ENCODE measurements at regions not wholly inside any gene's neighbourhood (a gene's known extent, or its start where the extent isn't known, plus 50 kb on each side); places are given as distances from the start of the nearest gene placed in this dataset.

DNA sequence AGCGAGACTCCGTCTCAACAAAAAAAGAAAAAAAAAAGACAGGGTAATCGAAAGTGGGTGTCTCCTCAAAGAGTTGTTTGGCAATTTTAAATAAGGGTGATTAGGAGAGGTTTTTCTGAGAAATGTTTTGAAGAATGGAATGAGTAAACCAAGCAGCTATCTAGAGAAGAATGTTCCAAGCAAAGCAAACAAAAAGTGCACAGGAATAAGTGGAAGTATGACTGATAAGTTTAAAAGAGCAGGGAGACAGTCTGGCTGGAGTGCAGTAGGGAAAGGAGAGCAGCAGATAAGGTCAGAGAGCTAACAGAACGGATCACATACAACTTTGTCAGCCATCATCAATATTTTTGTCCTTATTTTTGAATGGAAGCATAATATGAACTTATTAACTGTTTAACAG, 853.5 kb downstream of the TUSC7 start:
- Mint-ChIP-seq H3K4me1 (ENCODE audit: unreplicated experiment) (no peaks in the 10 kb centered on the region), H3K27me3 (no peaks in the 10 kb centered on the region), H3K27ac (no peak overlapping the region), H3K9me3 (no peaks in the 10 kb centered on the region), H3K4me3 (no peak overlapping the region), H3K36me3 (peaks cover 4% of the 10 kb centered on the region)
- TF ChIP-seq, protein P1, sequence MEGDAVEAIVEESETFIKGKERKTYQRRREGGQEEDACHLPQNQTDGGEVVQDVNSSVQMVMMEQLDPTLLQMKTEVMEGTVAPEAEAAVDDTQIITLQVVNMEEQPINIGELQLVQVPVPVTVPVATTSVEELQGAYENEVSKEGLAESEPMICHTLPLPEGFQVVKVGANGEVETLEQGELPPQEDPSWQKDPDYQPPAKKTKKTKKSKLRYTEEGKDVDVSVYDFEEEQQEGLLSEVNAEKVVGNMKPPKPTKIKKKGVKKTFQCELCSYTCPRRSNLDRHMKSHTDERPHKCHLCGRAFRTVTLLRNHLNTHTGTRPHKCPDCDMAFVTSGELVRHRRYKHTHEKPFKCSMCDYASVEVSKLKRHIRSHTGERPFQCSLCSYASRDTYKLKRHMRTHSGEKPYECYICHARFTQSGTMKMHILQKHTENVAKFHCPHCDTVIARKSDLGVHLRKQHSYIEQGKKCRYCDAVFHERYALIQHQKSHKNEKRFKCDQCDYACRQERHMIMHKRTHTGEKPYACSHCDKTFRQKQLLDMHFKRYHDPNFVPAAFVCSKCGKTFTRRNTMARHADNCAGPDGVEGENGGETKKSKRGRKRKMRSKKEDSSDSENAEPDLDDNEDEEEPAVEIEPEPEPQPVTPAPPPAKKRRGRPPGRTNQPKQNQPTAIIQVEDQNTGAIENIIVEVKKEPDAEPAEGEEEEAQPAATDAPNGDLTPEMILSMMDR (conservative IDR thresholded peaks at IDR 0.05), result no peak
- no peak for DNase-seq (ENCODE audit: extremely low spot score, unreplicated experiment)

DNA sequence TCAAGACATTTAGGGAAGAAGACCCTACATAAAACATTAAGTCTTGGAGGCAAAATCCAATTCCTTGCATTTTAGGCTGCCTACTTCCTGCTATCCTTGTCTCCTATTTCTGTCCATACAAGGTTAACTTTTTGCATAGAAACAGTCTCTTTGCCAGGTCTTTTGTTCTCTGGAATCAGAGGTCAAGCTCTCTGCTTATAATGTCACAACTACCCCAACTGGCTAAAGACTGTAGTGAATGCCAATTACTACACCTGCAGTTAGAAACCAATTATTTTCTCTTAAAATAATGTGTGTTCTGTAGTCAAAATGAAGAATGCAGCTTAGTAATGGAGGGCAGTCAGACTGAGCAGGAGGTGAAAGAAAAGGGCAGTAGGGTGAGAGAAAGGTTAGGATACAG, 856.2 kb downstream of the TUSC7 start:
- H3K4me1 Mint-ChIP-seq (ENCODE audit: unreplicated experiment), result no peaks in the 10 kb centered on the region
- no peak overlapping the region for H3K4me3 Mint-ChIP-seq
- DNase-seq (ENCODE audit: extremely low spot score, unreplicated experiment), result no peak
- TF ChIP-seq, protein P1 (conservative IDR thresholded peaks at IDR 0.05), result no peak
- H3K36me3 Mint-ChIP-seq, result no peaks in the 10 kb centered on the region
- H3K9me3 Mint-ChIP-seq, result no peaks in the 10 kb centered on the region
- no peak overlapping the region for H3K27ac Mint-ChIP-seq
- H3K27me3 Mint-ChIP-seq, result no peaks in the 10 kb centered on the region

DNA sequence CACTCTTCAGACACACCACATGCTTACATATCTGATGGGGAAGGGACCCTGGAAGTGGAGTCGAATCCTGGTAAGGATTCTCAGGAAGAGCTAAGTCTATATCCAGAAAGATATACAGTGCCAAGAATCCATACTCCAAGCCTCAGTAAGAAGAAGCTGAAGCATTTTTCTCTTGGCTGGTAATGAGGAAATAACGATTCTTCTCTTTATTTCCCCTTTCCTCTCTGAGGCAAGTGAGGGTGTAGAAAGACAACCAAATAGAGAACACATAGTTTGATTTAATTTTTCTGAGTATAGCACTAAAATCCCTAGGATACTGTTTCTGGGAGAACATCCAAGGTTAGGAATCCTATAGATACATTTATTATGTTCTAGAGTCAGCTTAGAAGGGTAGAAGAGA, 857.3 kb downstream of the TUSC7 start:
- Mint-ChIP-seq H3K27me3 (no peaks in the 10 kb centered on the region), H3K9me3 (no peaks in the 10 kb centered on the region), H3K4me1 (ENCODE audit: unreplicated experiment) (peaks cover 5% of the 10 kb centered on the region), H3K27ac (no peak overlapping the region), H3K36me3 (no peaks in the 10 kb centered on the region), H3K4me3 (no peak overlapping the region)
- TF ChIP-seq, protein P1 (conservative IDR thresholded peaks at IDR 0.05), result no peak
- DNase-seq (ENCODE audit: extremely low spot score, unreplicated experiment), result no peak

DNA sequence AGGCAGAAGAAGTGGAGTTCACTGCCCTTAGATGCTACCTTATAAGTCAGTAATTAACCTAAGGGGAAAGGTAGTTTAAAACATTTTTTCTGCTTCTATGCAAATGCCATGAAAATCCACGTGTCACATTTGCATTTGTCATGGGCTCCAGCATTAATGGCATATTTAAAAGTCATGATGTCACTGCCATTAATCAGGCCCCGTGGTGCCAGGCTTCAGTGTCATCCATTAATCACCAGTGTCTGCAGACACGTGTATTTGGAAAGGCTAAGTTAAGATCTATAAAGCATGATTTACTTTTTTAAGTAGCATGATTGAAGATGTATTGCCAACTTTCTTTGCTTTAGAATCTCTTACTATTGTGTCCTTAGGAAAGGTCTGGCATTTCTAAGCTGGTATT, 857.8 kb downstream of the TUSC7 start:
- Mint-ChIP-seq H3K9me3 (no peaks in the 10 kb centered on the region), H3K36me3 (no peaks in the 10 kb centered on the region), H3K4me3 (no peak overlapping the region), H3K27me3 (no peaks in the 10 kb centered on the region), H3K27ac (no peak overlapping the region), H3K4me1 (ENCODE audit: unreplicated experiment) (peaks cover 5% of the 10 kb centered on the region)
- DNase-seq (ENCODE audit: extremely low spot score, unreplicated experiment), result no peak
- TF ChIP-seq, protein P1 (conservative IDR thresholded peaks at IDR 0.05), result no peak

DNA sequence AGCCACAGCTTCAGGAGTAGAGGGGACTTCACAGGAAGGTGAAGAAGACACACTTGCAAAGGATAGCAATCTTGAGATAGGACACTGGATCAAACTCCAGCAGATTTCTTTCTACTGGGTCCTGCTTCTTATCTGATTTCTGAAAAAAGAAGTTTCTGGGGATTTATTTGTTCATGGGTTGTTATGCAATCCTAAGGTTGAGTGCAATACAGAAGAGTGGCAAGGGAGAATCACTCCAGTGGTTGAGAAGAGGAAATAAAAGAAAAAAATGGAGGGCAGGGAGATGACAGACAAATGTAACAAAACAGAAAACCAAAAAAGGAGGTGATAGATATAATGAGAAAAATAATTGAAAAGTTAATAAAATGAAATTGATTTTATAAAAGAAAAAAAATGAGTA, 858.3 kb downstream of the TUSC7 start:
- Mint-ChIP-seq H3K27ac (no peak overlapping the region), H3K27me3 (no peaks in the 10 kb centered on the region), H3K36me3 (no peaks in the 10 kb centered on the region), H3K9me3 (no peaks in the 10 kb centered on the region), H3K4me1 (ENCODE audit: unreplicated experiment) (peaks cover 5% of the 10 kb centered on the region), H3K4me3 (no peak overlapping the region)
- DNase-seq (ENCODE audit: extremely low spot score, unreplicated experiment), result no peak
- TF ChIP-seq, protein P1 (conservative IDR thresholded peaks at IDR 0.05), result no peak

DNA sequence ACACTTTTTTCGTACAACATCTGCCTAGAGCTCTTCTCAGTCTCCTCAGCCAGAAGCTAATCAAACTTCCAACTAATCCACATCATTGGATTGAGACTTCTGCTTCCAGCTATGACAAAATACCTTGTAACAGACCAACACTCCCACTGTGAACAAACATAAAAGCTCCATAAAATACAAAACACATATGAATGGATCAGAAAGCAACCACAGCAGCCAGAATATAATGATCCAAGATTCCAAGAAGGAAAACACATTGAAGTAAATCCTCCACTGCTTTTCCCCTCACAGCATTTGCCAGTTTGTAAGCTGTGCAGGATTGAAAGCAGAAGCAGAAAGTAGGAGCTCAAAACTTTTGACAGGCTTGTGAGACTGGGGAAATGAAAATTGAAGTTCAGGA, 863.2 kb downstream of the TUSC7 start:
- no peak for DNase-seq (ENCODE audit: extremely low spot score, unreplicated experiment)
- Mint-ChIP-seq H3K4me3 (no peak overlapping the region), H3K9me3 (no peaks in the 10 kb centered on the region), H3K4me1 (ENCODE audit: unreplicated experiment) (peaks cover 5% of the 10 kb centered on the region), H3K27ac (no peak overlapping the region), H3K36me3 (no peaks in the 10 kb centered on the region), H3K27me3 (no peaks in the 10 kb centered on the region)
- TF ChIP-seq, protein P1 (conservative IDR thresholded peaks at IDR 0.05), result no peak

All from type B pancreatic cell (in vitro differentiated cells).